Activated T-helper 9 cell treated with anti-CD3 and anti-CD28 coated beads, Interleukin-2, amount 50 U/mL, for 16 hours (primary cell): ENCODE measurements at regions not wholly inside any gene's neighbourhood (a gene's known extent, or its start where the extent isn't known, plus 50 kb on each side); places are given as distances from the start of the nearest gene placed in this dataset.

ENCODE experiments used
- DNase-seq: peaks from one replicate; pipeline ENCODE4 v3.0.0-alpha.2; 2020; ENCODE audit warnings: low read depth

DNA sequence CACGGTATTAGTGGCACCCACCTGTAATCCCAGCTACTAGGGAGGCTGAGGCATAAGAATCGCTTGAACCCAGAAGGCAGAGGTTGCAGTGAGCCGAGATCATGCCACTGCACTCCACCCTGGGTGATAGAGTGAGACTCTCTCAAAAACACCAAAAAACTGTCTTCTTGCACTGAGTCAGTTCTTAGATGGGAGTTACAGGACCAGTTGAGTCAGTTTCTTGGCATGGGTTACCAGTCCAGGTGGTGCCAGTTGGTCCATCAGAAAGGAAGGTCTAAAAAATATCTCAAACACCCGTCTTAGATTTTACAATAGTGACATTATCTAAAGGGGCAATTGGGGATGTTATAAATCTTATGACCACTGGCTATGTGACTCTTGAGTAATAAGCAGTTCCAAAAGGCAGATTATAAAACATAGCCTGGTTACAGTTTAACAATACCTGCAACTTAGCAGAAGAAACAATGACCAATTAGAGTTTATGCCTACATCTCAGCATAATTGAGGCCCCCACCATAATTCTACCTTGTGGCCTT lies 206.9 kb upstream of the FGGY start:
- no peak for DNase-seq

DNA sequence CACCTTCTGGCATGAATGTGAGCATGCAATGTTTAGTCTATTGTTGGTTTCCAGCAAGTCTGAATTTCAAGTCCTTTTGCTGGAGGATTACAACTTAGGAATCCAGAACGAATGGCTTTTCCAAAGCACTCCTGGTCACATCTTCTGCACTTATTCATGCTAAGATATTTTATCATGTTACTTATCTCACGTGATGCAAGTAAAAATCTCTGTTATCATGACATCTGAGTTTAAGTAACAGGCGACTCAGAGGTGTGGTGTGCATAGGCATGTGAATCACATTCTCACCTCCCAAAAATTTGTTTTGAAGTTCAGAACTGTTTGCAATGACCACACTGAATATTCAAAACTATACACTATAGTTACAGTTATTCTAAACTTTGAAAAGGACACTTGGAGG lies 204.8 kb upstream of the FGGY start:
- DNase-seq = no peak

DNA sequence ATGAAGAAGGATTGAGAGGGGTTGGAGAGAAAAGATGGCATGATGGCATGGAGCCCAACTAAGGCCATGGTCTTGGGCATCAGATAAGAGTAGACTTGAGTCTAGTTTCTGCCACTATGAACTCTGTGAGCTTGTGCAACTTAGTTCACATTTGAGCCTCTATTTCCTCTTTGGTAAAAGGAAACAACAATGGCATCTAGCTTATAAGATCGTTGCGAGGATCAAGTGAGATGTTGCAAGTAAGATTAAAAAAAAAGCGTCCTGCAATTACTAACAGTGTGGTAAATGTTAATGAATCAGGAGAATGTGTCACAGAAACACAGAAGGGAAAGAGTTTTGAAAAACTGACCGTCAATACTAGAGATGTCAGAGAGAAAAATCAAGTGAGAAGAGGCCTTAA lies 202.9 kb upstream of the FGGY start:
- no peak for DNase-seq

DNA sequence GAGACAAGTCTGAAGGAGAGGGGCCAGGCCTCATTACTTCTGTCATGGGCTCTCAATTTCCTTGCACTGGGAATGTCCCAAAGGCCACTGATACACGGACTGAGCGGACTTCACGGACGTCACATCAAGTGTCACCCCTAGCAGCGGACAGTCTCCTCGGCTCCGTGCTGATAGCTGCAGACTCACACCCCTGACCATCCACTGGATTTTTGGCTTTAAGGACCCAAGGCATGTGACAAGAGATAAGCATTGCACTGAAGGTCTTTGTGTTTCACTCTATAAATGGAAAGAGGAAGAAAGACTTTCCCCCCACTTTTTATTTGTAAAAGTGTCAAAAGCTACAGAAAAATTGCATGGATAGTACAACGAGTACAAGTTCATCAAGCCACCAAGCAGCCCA lies 200.4 kb upstream of the FGGY start:
- no peak for DNase-seq

DNA sequence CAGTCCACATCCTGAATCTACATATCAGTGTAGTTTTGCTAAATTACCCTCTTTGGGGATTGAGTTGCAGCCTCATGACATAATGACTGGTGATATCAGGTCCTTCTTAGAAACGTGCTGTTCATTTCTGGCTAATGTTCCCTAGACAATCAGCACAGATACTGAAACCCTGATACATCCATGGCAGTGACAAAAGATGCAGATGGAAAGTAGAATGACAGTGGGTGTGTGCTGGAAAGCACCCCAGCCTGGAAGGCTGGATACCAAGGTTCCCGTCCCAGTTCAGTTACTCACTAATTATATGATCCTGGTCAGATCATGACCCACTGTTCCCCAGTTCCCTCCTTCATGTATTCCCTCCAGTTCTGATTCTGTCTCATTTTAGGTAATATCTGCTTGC lies 198.2 kb upstream of the FGGY start:
- DNase-seq = no peak

DNA sequence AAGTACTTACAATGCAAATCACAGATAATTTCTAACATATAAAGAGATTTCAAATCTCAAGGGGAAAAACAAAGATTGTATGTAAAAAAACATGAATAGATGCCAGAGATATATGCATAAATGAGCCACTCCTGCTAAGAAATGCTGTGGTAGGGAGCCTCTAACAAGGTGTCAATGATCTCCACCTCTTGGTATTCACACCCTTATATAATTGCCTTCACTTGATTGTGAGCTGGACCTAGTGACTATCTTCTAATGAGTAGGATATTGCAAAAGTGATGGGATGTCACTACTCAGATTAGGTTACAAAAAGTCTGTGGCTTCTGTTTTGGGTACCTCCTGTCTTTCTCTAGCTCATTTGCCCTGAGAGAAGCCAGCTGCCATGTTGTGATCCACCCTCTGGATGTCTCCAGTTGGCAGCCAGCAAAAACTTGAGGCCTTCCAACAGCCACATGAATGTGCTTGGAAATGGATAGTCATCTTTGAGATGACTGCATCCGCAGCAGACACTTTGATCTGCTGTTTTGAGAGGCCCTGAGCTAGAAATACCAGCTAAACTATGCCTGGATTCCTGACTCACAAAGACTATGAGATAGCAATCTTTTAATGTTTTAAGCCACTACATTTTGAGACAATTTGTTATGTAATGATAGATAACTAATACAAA lies 196.1 kb upstream of the FGGY start:
- DNase-seq = no peak

DNA sequence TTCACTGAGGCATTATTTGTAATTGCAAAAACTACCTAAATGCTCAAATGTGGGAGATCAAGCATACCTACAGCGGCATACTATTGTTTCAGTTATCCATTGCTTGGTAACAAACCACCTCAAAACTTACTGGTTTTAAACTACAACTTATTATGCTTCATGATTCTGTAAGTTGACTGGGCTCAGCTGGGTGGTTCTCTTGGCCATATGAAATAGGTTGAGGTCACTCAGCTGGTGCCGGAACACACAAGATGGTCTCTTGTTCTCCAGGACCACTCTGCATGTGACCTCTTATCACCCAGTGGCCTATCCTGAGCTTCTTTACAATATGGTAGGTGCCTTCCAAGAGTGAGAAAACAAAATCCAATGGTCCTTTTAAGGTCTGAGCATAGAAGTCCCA lies 195.4 kb upstream of the FGGY start:
- no peak for DNase-seq

DNA sequence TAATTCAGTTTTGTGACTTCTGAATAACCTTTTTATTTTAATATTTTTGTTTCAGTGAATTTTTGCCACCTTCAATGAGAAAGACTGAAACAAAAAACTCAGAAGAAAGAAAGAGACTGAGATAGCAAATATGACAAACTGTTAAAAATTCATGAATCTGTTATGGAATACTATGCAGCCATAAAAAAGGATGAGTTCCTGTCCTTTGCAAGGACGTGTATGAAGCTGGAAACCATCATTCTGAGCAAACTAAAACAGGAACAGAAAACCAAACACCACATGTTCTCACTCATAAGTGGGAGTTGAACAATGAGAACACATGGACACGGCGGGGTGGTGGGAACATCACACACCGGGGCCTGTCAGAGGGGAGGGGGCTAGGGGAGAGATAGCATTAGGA lies 193.4 kb upstream of the FGGY start:
- DNase-seq = no peak

DNA sequence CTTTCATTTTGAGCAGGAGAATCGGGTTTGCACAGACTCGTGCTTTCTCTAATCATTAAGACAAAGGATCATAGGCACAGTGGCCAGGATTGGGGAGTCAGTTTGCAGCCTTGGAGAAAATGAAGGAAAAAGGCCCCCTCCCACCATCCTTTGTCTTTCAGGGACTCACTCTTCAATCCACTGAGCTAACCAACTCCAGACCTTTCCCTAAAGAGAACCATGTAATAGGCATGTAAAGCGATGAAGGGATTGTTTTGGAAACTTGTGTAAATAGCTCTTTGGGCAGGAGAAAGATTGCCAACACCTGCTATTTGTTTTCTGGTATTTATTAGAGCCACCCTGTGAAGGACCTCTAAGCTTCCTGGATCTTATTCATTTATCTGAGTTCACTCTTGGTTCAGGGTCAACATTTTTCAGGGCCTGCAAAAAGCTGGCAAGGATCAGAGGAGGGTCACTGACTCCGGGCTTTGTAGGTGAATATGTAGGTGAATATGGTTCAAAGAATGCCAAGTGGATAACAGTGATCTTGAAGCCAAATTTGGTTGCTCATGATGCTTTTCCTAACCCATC lies 192.6 kb upstream of the FGGY start:
- DNase-seq = no peak

DNA sequence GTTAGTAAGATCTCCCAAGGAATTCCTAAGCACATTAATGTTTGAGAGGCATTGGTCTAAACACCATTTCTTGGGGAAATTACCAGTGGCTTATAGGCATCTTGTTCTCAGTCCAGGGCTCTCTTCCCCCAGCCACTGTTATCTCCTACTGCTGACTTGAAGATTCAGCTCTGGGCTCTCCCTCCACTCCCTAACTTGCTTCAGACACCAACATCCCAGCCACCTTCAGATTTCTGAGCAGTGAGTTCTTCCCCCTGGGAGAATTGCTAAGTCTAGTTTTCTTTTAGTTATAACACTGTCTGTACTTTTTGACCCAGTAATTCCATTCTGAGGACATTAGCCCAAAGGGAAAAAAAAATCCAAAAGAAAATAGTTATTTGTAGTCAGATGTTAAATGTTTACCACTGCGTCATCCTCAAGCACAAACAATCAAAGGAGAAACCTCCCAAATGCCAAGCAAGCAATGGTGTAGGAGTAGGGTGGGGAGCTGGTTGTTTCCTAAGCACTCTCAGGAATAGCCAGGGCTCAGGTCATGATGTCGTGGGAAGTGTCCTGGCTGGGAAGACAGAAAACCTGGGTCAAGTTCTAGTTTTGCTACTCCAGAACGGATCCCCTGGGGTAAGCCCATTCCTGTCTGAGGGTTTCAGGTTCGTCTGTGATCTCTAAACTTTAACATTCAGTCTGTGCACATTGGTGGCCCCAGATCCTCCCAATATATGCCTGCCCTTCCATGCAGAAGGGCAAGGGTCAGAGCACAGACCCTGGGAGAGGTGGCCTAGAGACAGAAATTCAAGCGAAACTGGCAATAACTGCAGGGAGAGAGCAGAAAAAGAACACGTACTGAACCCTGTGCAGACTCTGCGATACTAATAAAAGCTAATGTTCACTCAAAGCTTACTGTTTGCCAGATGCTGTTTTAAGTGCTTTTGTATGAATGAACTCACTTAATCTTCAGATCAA lies 191.1 kb upstream of the FGGY start:
- DNase-seq = no peak

DNA sequence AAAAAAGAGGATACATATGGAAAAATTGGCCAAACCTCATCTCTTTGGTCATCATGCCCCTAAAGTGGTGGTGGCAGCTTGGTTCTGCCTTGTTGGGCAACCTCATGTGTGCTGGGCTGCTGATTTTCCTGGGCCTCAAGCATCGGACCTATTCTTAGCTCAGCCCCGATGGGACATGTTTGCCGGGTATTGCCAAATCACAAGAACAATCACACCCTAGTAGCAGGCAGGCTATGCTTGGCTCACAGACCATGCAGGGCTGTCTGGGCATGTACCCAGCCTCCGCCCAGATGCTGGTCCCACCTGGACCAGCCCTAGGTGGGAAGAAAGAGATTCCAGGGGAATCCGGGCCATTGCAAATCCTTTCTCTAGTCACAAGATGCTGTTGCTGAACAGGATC lies 189.4 kb upstream of the FGGY start:
- DNase-seq = no peak

DNA sequence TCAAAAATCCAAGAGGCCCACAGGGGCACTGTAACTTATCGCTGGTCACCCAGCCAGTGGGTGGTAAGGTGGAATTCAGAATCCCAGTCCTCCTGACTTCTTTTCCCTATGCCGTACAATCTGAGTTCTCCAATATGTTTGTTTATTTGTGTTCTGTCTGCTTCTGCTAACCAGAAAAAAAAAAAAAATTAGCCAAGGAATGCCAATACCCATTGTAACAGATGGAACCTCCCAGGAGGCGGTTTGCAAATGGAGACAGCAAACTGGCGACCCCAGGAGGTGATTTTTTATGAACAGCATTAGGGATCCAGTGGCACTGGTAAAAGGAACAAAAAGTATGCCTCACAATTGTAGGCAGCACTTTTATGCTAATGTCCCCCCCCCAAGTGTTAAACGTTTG lies 189.0 kb upstream of the FGGY start:
- DNase-seq = no peak

DNA sequence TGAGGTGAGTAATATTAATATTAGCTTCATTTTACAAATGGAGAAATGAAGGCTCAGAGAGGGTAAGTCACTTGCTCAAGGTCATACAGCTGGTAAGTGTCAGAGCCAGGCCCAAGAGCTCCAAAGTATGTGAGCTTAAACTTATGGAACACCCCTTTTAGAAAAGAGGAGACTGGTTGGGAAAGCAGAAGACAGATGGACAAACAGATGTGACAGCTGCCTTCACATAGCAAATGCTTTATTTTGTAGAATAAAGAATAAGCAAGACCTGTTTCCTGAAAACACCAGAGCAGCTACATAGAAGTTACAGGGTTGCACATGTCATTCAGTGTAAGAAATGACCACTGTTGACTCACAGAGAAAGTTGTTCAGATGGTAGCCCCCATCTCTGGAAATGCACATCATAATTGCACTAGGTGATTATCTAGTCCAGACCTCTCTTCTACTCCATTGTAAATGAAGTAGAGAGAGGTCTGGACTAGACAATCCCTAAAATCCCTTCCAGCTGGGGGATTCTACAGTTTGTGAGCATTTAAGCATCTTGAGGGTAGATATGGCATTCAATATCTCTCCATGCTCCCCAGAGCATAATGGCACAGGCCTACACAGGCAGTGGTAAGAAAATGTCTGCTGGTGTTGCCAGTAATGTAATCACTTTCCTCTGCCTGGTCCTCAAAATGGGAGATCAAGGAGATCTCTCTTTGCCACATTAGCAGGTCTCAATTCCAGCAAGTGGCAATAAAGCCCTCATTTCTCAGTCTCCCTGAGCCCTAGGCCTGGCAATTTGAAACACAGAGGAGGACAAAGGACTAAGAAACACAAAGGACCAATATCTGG lies 188.2 kb upstream of the FGGY start:
- no peak for DNase-seq

DNA sequence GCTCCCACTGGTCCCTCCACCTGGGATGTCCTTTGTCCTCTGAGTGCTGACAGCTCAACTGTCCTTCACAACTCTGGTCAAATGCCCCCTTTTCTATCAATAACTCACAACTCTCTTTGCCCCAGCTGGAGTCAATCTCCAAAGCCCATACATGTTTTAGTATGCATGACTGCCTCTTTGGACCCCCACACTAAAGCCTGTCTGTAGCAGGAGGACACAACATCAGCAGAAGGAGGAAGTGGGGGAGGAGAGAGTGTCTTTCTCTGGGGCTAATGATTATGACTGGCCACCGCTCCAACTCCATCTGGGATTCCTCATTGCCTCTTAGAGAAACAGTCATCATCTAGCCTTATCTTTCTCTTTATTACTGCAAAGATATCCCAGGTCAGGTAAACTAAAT lies 186.6 kb upstream of the FGGY start:
- DNase-seq = no peak

DNA sequence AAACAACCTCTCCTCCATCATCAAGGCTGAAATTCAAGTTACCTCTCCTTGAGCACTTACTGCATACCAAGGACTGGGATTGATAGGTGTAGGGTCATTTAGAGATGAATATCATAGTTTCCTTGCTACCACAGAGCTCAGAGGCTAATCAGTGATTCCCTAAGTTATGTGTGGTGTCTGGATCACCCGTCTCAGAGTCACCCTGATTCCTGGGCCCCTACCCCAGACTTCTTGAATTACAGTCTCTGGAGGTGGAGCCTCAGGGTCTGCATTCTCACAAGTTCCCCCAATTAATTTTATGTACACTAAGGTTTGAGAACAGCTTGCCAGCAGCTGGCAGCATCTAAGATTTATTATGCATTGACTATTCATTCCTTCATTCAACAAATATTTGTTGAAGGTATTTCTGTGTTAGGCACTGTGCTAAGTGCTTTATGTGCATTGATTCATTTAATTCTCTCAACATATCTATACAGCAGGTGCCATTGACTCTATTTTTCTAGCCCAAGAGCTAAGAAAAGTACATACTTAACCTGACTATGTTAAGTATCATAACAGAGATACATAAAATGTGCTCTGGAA lies 182.9 kb upstream of the FGGY start:
- no peak for DNase-seq

DNA sequence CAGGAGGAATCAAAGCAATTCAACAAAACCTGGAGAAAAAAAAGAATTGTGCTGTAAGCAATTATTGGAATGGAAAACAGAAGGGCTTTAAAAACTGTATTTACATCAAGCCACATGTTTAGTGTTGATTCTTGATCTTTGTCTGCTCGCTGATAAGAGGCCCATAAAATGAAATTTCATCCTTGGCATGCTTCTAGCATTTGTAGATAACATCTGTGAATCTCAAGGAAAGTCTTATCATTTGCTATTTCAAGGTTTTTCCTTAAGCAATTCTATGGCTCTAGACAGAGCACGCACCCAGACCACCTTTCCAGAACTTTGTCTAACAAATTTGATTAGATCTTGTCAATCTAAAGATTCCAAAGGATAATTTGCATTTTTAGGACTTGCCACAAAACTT lies 181.0 kb upstream of the FGGY start:
- DNase-seq = no peak

DNA sequence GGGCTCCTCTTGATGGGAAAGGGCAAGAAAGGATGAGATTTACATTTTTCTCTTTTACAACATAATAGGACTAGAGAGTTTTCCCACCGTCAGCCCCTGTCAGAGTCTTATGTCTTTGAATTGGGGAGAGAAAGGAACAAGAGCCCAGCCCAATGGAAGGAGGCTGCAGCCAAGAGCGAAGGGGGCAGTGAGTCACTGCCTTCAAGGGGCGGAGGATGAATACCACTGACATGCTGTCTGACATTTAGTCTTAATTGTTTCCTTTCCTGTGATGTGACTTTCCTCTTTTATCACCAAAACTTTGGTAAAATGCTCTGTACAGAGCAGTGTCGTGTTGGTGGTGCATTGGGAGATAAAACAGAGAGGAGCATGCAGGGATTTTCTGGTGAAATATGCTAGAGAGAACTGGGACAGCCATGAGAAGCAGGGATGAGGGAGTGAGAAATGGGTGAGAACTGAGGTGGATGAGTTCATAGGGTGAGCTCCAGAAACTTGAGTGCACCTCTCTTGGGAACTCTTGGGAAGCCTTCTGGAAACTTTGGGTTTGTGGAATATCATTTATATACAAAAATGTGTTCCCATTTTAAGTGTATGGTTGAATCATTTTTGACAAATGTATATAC lies 179.9 kb upstream of the FGGY start:
- no peak for DNase-seq

DNA sequence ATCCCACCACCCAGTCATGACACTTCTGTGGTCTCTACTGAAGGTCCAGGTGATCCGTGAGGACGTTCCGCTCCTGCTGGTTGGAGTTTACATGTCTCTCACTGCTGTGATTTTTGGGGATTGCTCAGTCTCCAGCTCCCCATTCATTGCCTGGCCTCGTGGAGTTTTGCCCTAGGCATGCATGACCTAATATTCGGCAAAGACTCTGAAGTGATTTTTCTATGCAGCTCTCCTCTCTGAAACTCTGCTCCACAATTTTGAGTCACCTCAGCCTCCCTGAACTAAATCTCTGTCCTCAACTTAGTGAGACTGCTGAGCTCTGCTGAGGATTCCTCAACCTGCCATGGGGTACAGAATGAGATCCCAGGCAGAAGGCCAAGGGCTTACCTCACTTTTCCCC lies 174.4 kb upstream of the FGGY start:
- DNase-seq = no peak

DNA sequence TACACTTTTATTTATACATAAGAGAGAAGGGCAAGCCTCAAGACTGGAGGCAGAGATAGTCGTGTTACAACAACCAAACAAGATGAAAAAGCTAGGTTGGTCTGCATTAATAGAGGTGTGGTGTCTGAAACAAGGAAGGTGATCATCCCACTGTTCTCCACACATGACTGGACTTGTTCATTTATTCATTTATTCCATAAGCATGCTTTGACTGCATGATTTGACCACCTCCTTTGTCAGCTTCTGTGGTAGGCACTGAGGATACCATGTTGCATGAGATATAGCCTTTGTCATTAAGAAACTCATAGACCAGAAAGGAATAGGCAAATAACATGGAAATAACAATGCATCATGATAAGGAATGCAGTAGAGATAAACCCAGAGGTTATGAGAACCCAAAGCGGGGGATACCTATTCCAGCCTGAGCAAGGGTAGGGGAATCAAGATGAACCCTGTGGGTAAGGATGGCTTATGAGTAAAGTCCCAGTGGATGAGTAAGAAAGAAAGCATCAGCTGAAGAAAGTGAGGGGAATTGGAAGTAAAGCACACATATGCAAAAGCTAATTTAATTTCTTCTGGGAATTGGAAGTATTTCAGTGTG lies 173.7 kb upstream of the FGGY start:
- DNase-seq = no peak

DNA sequence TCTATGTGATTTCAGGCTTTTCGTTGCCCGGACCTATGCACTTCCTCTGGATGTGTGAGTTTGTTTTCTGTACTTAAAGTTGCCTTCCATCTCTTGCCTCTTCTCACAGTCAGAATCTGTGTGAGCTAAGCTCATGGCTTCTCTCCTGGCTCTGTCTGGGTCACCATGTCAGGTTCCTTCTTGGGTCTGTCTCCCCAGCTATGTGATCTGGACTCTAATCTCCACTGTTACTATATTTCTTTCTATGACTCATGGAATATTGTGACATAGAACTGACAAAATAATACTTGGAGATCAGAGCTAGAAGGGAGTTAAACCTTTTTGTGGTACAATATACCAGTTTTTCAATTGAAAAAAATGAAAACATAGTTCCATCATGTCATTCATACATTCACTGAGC lies 172.7 kb upstream of the FGGY start:
- DNase-seq = no peak

DNA sequence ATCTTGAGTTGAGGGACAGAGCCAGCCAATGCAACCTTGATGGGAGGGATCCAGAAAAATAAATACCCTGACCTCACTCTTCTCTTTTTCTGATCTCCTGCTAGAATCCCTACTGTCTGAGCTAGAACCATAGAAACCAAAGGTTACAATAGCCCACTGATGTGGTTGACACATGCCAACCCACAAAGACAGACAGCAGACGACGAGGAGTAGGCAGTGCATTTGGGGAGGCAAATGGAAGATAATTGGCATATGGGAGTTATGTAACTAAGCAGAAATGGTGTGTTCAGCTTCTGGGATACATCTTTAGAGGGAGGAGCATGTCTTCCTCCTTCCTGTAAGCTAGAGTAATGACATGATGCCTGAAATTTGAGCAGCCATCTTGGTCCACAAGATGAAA lies 171.7 kb upstream of the FGGY start:
- DNase-seq = no peak
